ENCODE measurements at regions not wholly inside any gene's neighbourhood (a gene's known extent, or its start where the extent isn't known, plus 50 kb on each side); places are given as distances from the start of the nearest gene placed in this dataset.

DNA sequence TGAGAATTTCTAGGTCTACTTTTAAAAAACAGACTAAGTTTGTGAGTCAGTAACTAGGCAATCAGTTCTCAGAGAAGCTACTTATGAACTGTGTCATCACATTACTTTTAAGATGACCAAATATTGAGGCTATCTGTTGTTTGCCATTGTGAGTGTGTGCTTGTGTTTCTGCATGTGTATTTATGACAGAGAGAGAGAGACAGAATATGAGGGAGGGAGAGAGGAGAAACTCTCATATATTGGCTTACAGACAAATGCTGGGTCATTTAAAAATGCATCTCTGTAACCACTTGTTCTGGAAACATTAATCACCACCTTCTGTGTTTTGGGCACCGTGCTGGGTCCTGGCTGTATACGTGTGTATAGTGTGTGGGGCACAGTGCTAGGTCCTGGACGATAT lies 161.5 kb upstream of the FRMD6 start:
- peak; percentile 86 for DNase-seq
- peak overlapping the region; percentile 46 for H3K9ac ChIP-seq
- H3K36me3 ChIP-seq (ENCODE audit: low read depth): no peaks in the 10 kb centered on the region
- no peaks in the 10 kb centered on the region for H3K9me2 ChIP-seq (ENCODE audit: insufficient read depth)
- H3K79me2 ChIP-seq (ENCODE audit: insufficient read depth): no peaks in the 10 kb centered on the region
- H3K9me3 ChIP-seq (ENCODE audit: low read depth): no peaks in the 10 kb centered on the region
- H2AFZ ChIP-seq: no peak overlapping the region
- in situ Hi-C loops (cut with MboI): no loop called here
- TF ChIP-seq EZH2 (IDR thresholded peaks at IDR 0.05; ENCODE audit: insufficient read depth, poor library complexity, severe bottlenecking) (no peak), EZH2phosphoT487 (IDR thresholded peaks at IDR 0.05; ENCODE audit: insufficient read depth, low read depth) (no peak)
- H3K27ac ChIP-seq: peak overlapping the region; percentile 67
- WGBS, 2 experiments (ENCODE audit: low coverage in 1 of 2, low lambda C conversion rate in 2 of 2, missing lambda C conversion rate in 2 of 2): 71 to 82% methylated on average over 3 of the region's 3 CpGs
- peaks cover 31% of the 10 kb centered on the region for H3K4me1 ChIP-seq (ENCODE audit: insufficient read depth)
- H3K4me2 ChIP-seq (ENCODE audit: unreplicated experiment): peak overlapping the region; percentile 8
- H3F3A ChIP-seq (ENCODE audit: insufficient read depth): peaks cover 12% of the 10 kb centered on the region
- no peaks in the 10 kb centered on the region for H3K27me3 ChIP-seq (replicated peaks; ENCODE audit: insufficient read depth)
- H3K4me3 ChIP-seq: no peak overlapping the region
- H4K20me1 ChIP-seq (ENCODE audit: insufficient read depth): no peaks in the 10 kb centered on the region

DNA sequence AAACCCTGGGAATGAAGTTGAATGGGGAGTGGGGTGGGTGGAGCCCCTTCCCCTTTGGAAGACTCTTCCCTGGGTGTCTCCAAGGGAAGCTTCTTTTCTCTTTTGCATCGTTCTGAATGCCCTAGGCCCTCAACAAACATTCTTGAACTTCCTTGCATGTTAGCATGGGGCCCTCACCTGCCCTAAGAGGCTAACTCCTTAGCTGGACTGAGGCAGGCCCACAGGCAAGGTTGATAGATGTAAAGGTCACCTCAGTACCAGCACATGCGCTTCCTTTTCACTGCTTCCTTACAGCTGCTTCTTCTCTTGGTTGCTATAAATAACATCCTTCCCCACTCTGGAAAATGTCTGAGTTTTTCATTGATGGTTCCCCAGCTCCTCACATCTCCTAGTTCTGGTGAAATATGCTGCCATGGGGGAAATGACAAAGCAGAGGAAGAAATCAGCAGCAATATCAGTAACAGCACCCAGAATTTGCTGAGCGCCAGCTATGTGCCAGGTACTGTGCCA lies 160.6 kb upstream of the FRMD6 start:
- no peak overlapping the region for H3K27ac ChIP-seq
- no peak overlapping the region for H3K4me2 ChIP-seq (ENCODE audit: unreplicated experiment)
- H2AFZ ChIP-seq: no peak overlapping the region
- WGBS, 2 experiments (ENCODE audit: low coverage in 1 of 2, low lambda C conversion rate in 2 of 2, missing lambda C conversion rate in 2 of 2): 97 to 100% methylated on average over 3 of the region's 3 CpGs
- peaks cover 31% of the 10 kb centered on the region for H3K4me1 ChIP-seq (ENCODE audit: insufficient read depth)
- H3F3A ChIP-seq (ENCODE audit: insufficient read depth): peaks cover 12% of the 10 kb centered on the region
- no peaks in the 10 kb centered on the region for H3K9me2 ChIP-seq (ENCODE audit: insufficient read depth)
- no peak overlapping the region for H3K9ac ChIP-seq
- TF ChIP-seq EZH2 (IDR thresholded peaks at IDR 0.05; ENCODE audit: insufficient read depth, poor library complexity, severe bottlenecking): no peak
- TF ChIP-seq EZH2phosphoT487 (IDR thresholded peaks at IDR 0.05; ENCODE audit: insufficient read depth, low read depth): no peak
- no peak overlapping the region for H3K4me3 ChIP-seq
- H3K27me3 ChIP-seq (replicated peaks; ENCODE audit: insufficient read depth): no peaks in the 10 kb centered on the region
- no peaks in the 10 kb centered on the region for H4K20me1 ChIP-seq (ENCODE audit: insufficient read depth)
- no peak for DNase-seq
- H3K9me3 ChIP-seq (ENCODE audit: low read depth): no peaks in the 10 kb centered on the region
- no peaks in the 10 kb centered on the region for H3K36me3 ChIP-seq (ENCODE audit: low read depth)
- H3K79me2 ChIP-seq (ENCODE audit: insufficient read depth): no peaks in the 10 kb centered on the region
- in situ Hi-C loops (cut with MboI): no loop called here

DNA sequence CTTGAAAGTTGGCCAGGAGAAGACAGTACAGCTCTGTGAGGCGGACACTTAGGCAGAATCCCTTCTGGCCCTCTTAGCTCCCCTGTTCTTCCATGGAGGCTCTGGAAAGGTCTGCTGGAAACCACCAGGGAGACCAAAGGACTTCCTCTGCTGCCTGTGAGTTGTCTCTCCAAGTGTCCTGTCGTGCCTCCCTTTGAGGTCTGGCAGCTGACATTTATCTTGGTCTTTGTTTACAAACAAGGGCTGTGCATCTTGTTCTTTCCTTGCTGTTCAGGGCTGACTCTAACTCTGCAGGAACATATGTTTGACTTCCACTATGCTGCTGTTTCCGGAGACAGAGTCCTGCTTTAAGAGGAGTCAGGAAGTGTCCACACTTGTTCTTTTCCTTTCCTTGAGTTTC lies 159.9 kb upstream of the FRMD6 start:
- Histone ChIP-seq H3K4me3 (no peak overlapping the region), H4K20me1 (ENCODE audit: insufficient read depth) (no peaks in the 10 kb centered on the region), H3K27me3 (replicated peaks; ENCODE audit: insufficient read depth) (no peaks in the 10 kb centered on the region), H3K9ac (no peak overlapping the region), H3K4me2 (ENCODE audit: unreplicated experiment) (no peak overlapping the region), H3F3A (ENCODE audit: insufficient read depth) (peaks cover 12% of the 10 kb centered on the region), H3K4me1 (ENCODE audit: insufficient read depth) (peaks cover 31% of the 10 kb centered on the region), H3K9me3 (ENCODE audit: low read depth) (no peaks in the 10 kb centered on the region), H3K36me3 (ENCODE audit: low read depth) (no peaks in the 10 kb centered on the region), H3K27ac (no peak overlapping the region), H3K79me2 (ENCODE audit: insufficient read depth) (no peaks in the 10 kb centered on the region), H2AFZ (no peak overlapping the region), H3K9me2 (ENCODE audit: insufficient read depth) (no peaks in the 10 kb centered on the region)
- no peak for DNase-seq
- 78 to 85% methylated on average over 3 of the region's 3 CpGs for WGBS, 2 experiments (ENCODE audit: low coverage in 1 of 2, low lambda C conversion rate in 2 of 2, missing lambda C conversion rate in 2 of 2)
- TF ChIP-seq EZH2phosphoT487 (IDR thresholded peaks at IDR 0.05; ENCODE audit: insufficient read depth, low read depth) (no peak), EZH2 (IDR thresholded peaks at IDR 0.05; ENCODE audit: insufficient read depth, poor library complexity, severe bottlenecking) (no peak)
- in situ Hi-C loops (cut with MboI): no loop called here

DNA sequence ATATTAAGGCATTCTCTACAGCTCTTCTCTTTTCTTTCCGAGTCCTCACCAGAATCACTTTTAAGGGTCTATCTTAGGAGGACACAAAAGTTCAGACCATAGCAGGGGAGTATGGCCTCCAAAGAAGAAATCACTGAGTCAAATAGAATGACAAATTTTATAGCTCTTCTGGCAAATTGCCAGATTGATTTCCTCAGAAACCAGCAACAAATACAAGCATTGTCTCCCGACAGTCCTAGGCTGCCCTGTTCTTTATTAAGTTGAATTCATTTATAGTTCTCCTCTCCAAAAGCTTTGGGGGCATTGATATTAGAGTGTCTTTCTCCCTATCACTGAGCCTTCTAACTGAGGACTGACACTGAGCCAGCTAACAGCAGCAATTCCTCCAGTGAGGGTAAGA lies 156.4 kb upstream of the FRMD6 start:
- no peak overlapping the region for H3K27ac ChIP-seq
- in situ Hi-C loops (cut with MboI): no loop called here
- no peaks in the 10 kb centered on the region for H3K79me2 ChIP-seq (ENCODE audit: insufficient read depth)
- no peak overlapping the region for H3K4me3 ChIP-seq
- no peaks in the 10 kb centered on the region for H3K27me3 ChIP-seq (replicated peaks; ENCODE audit: insufficient read depth)
- no peaks in the 10 kb centered on the region for H3K36me3 ChIP-seq (ENCODE audit: low read depth)
- no peak overlapping the region for H3K9ac ChIP-seq
- peaks cover 11% of the 10 kb centered on the region for H3K4me1 ChIP-seq (ENCODE audit: insufficient read depth)
- peaks cover 5% of the 10 kb centered on the region; the same call in 1 of the 2 replicates for H3F3A ChIP-seq (ENCODE audit: insufficient read depth)
- no peaks in the 10 kb centered on the region for H4K20me1 ChIP-seq (ENCODE audit: insufficient read depth)
- peak; percentile 17 for DNase-seq
- no peaks in the 10 kb centered on the region for H3K9me3 ChIP-seq (ENCODE audit: low read depth)
- TF ChIP-seq EZH2 (IDR thresholded peaks at IDR 0.05; ENCODE audit: insufficient read depth, poor library complexity, severe bottlenecking) (no peak), EZH2phosphoT487 (IDR thresholded peaks at IDR 0.05; ENCODE audit: insufficient read depth, low read depth) (no peak)
- WGBS, 2 experiments (ENCODE audit: low coverage in 1 of 2, low lambda C conversion rate in 2 of 2, missing lambda C conversion rate in 2 of 2): 66 to 69% methylated on average over 2 of the region's 2 CpGs
- no peak overlapping the region for H3K4me2 ChIP-seq (ENCODE audit: unreplicated experiment)
- H3K9me2 ChIP-seq (ENCODE audit: insufficient read depth): no peaks in the 10 kb centered on the region
- no peak overlapping the region for H2AFZ ChIP-seq
